HCT116 (cell line): ENCODE measurements at regions not wholly inside any gene's neighbourhood (a gene's known extent, or its start where the extent isn't known, plus 50 kb on each side); places are given as distances from the start of the nearest gene placed in this dataset.

Experiments used
- ATAC-seq: fragments of 200-7000 bp; cut with Tn5 transposase; 2 replicates; pipeline ENCODE4 v1.9.1; 2020; ENCODE audit warnings: mild to moderate bottlenecking, moderate library complexity
- BruUV-seq: library from RNA; stranded (reverse); fragments of 400-500 nt; replicated peaks from 2 replicates; lab custom pipeline; 2021; lab: Mats Ljungman, UMichigan
- CTCF ChIA-PET: fragments of 300-600 bp; sonication (Branson Sonifier 250); formaldehyde crosslinking; loops from one replicate; lab custom pipeline; 2021; ENCODE audit warnings: antibody characterized with exemption; lab: Charles Lee
- POLR2A ChIA-PET: fragments of 300-600, 350-600 bp; sonication (Branson Sonifier 250); formaldehyde crosslinking; loops from one replicate; lab custom pipeline; 2021; ENCODE audit warnings: antibody characterized with exemption; lab: Charles Lee
- RAD21 ChIA-PET, 2 experiments: fragments of 300-600 bp; sonication (Branson Sonifier 250); formaldehyde crosslinking; loops; one replicate each; lab custom pipeline; 2023; ENCODE audit warnings: low total read pairs in 2 of 2; ENCODE audit not compliant: uncharacterized antibody in 2 of 2, unreplicated experiment in 2 of 2, low non-redundant PET in 1 of 2; lab: Charles Lee
- DNase-seq: peaks from one replicate; pipeline ENCODE4 v3.0.0-alpha.2; 2010; ENCODE audit warnings: low read depth, low spot score
- H2AFZ ChIP-seq: fragments of 200-600 bp; shearing (Covaris generic), sonication (generic); 2 replicates; pipeline ENCODE4 v1.6.1; 2017; ENCODE audit warnings: low read depth, mixed run types, mixed read lengths, antibody characterized with exemption, low read length; ENCODE audit not compliant: poor library complexity, severe bottlenecking
- H3K27ac ChIP-seq: 2 replicates; pipeline ENCODE4 v1.5.1; 2012; ENCODE audit warnings: low read depth, low read length
- H3K27me3 ChIP-seq: fragments of 200-600 bp; sonication (generic); 2 replicates; pipeline ENCODE4 v1.6.1; 2016; ENCODE audit warnings: mixed run types, low read length, mixed read lengths; ENCODE audit not compliant: insufficient read depth
- H3K36me3 ChIP-seq, 2 experiments: fragments of 200-500 bp in 1 of 2; fragments of 200-600 bp in 1 of 2; sonication (Bioruptor generic) in 1 of 2; sonication (generic) in 1 of 2; 2 replicates each; pipeline versions ENCODE4 v1.5.1 to v1.6.1; 2014 to 2016; ENCODE audit warnings: low read length in 2 of 2, inconsistent platforms in 1 of 2, mixed read lengths in 1 of 2, mixed run types in 1 of 2; ENCODE audit not compliant: insufficient read depth in 2 of 2, control insufficient read depth in 1 of 2
- H3K4me1 ChIP-seq, 2 experiments: fragments of 200-600 bp in 1 of 2; sonication (generic) in 1 of 2; 2 replicates each; pipeline versions ENCODE4 v1.5.1 to v1.6.1; 2012 to 2017; ENCODE audit warnings: low read length in 2 of 2, inconsistent platforms in 1 of 2, mild to moderate bottlenecking in 1 of 2, mixed read lengths in 1 of 2, mixed run types in 1 of 2, moderate library complexity in 1 of 2; ENCODE audit not compliant: insufficient read depth in 2 of 2, control insufficient read depth in 1 of 2
- H3K4me2 ChIP-seq: fragments of 200-600 bp; sonication (generic); 2 replicates; pipeline ENCODE4 v1.6.1; 2017; ENCODE audit warnings: mixed run types, low read length, mixed read lengths
- H3K4me3 ChIP-seq, 2 experiments: fragments of 200-600 bp in 1 of 2; sonication (generic) in 1 of 2; replicated peaks in 1 of 2; 2 replicates each; pipeline ENCODE4 v1.5.1; 2011 to 2016; ENCODE audit warnings: low read length in 2 of 2, control low read depth in 1 of 2, low read depth in 1 of 2, mild to moderate bottlenecking in 1 of 2, mixed read lengths in 1 of 2, mixed run types in 1 of 2
- H3K79me2 ChIP-seq: fragments of 200-600 bp; sonication (generic); 2 replicates; pipeline ENCODE4 v1.6.1; 2017; ENCODE audit warnings: mild to moderate bottlenecking, mixed run types, low read length, moderate library complexity, mixed read lengths; ENCODE audit not compliant: insufficient read depth
- H3K9ac ChIP-seq: fragments of 200-600 bp; sonication (generic); 2 replicates; pipeline ENCODE4 v1.6.1; 2016; ENCODE audit warnings: low read length, mixed read lengths
- H3K9me2 ChIP-seq: fragments of 200-600 bp; sonication (generic), shearing (Covaris generic); 2 replicates; pipeline ENCODE4 v1.6.1; 2017; ENCODE audit warnings: mixed run types, mild to moderate bottlenecking, moderate library complexity; ENCODE audit not compliant: insufficient read depth
- H3K9me3 ChIP-seq, 2 experiments: fragments of 200-500 bp in 1 of 2; fragments of 200-600 bp in 1 of 2; sonication (Bioruptor generic) in 1 of 2; sonication (generic) in 1 of 2; 2 replicates each; pipeline ENCODE4 v1.6.1; 2014 to 2017; ENCODE audit warnings: low read length in 2 of 2, mixed read lengths in 2 of 2, inconsistent platforms in 1 of 2, low read depth in 1 of 2, mild to moderate bottlenecking in 1 of 2, mixed run types in 1 of 2, moderate library complexity in 1 of 2; ENCODE audit not compliant: control insufficient read depth in 1 of 2, insufficient read depth in 1 of 2
- H4K20me1 ChIP-seq: fragments of 200-600 bp; sonication (generic), shearing (Covaris generic); 2 replicates; pipeline ENCODE4 v1.6.1; 2017; ENCODE audit warnings: mixed run types, mild to moderate bottlenecking, moderate library complexity; ENCODE audit not compliant: insufficient read depth
- ATF3 ChIP-seq: IDR thresholded peaks from 2 replicates; pipeline ENCODE4 v1.6.1; 2012
- CEBPB ChIP-seq: IDR thresholded peaks from 2 replicates; pipeline ENCODE4 v1.6.1; 2012; ENCODE audit warnings: low read depth
- CTCF ChIP-seq, 3 experiments: fragments of 200-600 bp in 1 of 3; sonication (generic) in 1 of 3; IDR thresholded peaks in 2 of 3; conservative IDR thresholded peaks in 1 of 3; 2 replicates each; pipeline ENCODE4 v1.5.1; 2012 to 2017; ENCODE audit warnings: low read depth in 2 of 3, low read length in 2 of 3, antibody characterized with exemption in 1 of 3, borderline replicate concordance in 1 of 3, control low read depth in 1 of 3, mild to moderate bottlenecking in 1 of 3, mixed read lengths in 1 of 3, mixed run types in 1 of 3, moderate library complexity in 1 of 3; ENCODE audit not compliant: insufficient read depth in 1 of 3
- EGR1 ChIP-seq: IDR thresholded peaks from 2 replicates; pipeline ENCODE4 v1.6.1; 2012; ENCODE audit warnings: low read depth
- EZH2phosphoT487 ChIP-seq: fragments of 200-600 bp; IDR thresholded peaks from 2 replicates; pipeline ENCODE4 v1.6.1; 2018; ENCODE audit warnings: antibody characterized with exemption, borderline replicate concordance
- MAX ChIP-seq: IDR thresholded peaks from 2 replicates; pipeline ENCODE4 v1.6.1; 2012
- RAD21 ChIP-seq: IDR thresholded peaks from 2 replicates; pipeline ENCODE4 v1.6.1; 2012; ENCODE audit warnings: low read depth, mild to moderate bottlenecking
- SIN3A ChIP-seq: IDR thresholded peaks from 2 replicates; pipeline ENCODE4 v1.6.1; 2012; ENCODE audit warnings: low read depth
- YY1 ChIP-seq: IDR thresholded peaks from 2 replicates; pipeline ENCODE4 v1.6.1; 2011; ENCODE audit warnings: low read length, low read depth, moderate library complexity, mild to moderate bottlenecking; ENCODE audit not compliant: insufficient replicate concordance; ENCODE audit errors: extremely low read depth
- ZBTB33 ChIP-seq: IDR thresholded peaks from 2 replicates; pipeline ENCODE4 v1.6.1; 2011; ENCODE audit warnings: mild to moderate bottlenecking, low read length, moderate library complexity; ENCODE audit not compliant: insufficient replicate concordance; ENCODE audit errors: extremely low read depth
- ZFX ChIP-seq: fragments of 450-650 bp; IDR thresholded peaks from 2 replicates; pipeline ENCODE4 v1.6.1; 2017
- intact Hi-C: fragments of 100-400 bp; cut with micrococcal nuclease; formaldehyde crosslinking; loops from 2 replicates; pipeline ENCODE4 v1.10.0; 2022

GRCh38 chr16:86949116-86949515, 368.1 kb downstream of the C16orf95 start:
- no TSS peak for BruUV-seq
- ChIA-PET RAD21 (no interaction called here), POLR2A (no interaction called here), CTCF (no interaction called here)
- Histone ChIP-seq H3K79me2 (no peaks in the 10 kb centered on the region), H3K4me3 (no peak overlapping the region), H3K27me3 (no peaks in the 10 kb centered on the region), H3K4me1 (peaks cover 25 to 35% of the 10 kb centered on the region in 2 experiments), H3K4me2 (no peak overlapping the region), H3K27ac (no peak overlapping the region), H3K9me3 (peaks cover 0 to 8% of the 10 kb centered on the region in 2 experiments; a peak in 1 of 4 replicates), H3K36me3 (no peaks in the 10 kb centered on the region), H3K9me2 (no peaks in the 10 kb centered on the region), H4K20me1 (no peaks in the 10 kb centered on the region), H3K9ac (no peak overlapping the region), H2AFZ (no peak overlapping the region)
- intact Hi-C loops, result no loop called here
- ATAC-seq (no peak), DNase-seq (no peak)
- no peak for TF ChIP-seq EGR1
- no peak for TF ChIP-seq YY1
- TF ChIP-seq EZH2phosphoT487, result no peak
- TF ChIP-seq ATF3, result no peak
- no peak for TF ChIP-seq ZFX
- no peak for TF ChIP-seq SIN3A
- TF ChIP-seq CTCF (IDR thresholded peaks at IDR 0.05 in 2 of 3, conservative IDR thresholded peaks at IDR 0.05 in 1 of 3; ENCODE audit: borderline replicate concordance in 1 of 3, insufficient read depth in 1 of 3, low read depth in 2 of 3, low read length in 2 of 3), result no peak
- no peak for TF ChIP-seq MAX
- TF ChIP-seq ZBTB33, result no peak
- TF ChIP-seq RAD21, result no peak
- TF ChIP-seq CEBPB, result no peak
